GM21825 (cell line): ENCODE measurements at regions not wholly inside any gene's neighbourhood (a gene's known extent, or its start where the extent isn't known, plus 50 kb on each side); places are given as distances from the start of the nearest gene placed in this dataset.
"Not testable (repeated sequence)": the region's sequence is repeated elsewhere in the genome, so short reads cannot be mapped to it uniquely, and the experiment has no call there.

Experiments used
- ATAC-seq: cut with Tn5 transposase; IDR thresholded peaks from one replicate; pipeline ENCODE4 v1.9.1; 2021; ENCODE audit warnings: mild to moderate bottlenecking, moderate library complexity; ENCODE audit not compliant: unreplicated experiment

GRCh38 chr18:60020107-60020925 is 120.5 kb downstream of the PMAIP1 start:
- no peak for ATAC-seq

DNA sequence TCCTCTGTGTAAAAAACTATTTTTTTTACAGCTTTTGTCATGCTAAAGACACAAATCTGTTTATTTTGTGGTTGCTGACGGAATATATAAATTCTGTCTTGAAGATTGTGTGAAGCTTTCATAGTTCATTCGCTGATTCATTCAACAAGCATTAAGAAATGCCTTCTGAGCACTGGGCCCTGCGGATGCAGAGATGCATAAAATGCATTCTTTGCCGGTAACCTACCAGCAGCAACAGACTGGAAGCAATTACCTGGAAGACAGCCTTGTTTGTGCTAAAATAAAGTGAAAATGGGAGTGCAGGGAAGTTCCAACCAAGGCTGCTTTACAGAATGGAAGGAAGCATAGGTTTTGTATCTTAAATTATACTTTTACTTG is 119.7 kb downstream of the PMAIP1 start:
- no peak for ATAC-seq

DNA sequence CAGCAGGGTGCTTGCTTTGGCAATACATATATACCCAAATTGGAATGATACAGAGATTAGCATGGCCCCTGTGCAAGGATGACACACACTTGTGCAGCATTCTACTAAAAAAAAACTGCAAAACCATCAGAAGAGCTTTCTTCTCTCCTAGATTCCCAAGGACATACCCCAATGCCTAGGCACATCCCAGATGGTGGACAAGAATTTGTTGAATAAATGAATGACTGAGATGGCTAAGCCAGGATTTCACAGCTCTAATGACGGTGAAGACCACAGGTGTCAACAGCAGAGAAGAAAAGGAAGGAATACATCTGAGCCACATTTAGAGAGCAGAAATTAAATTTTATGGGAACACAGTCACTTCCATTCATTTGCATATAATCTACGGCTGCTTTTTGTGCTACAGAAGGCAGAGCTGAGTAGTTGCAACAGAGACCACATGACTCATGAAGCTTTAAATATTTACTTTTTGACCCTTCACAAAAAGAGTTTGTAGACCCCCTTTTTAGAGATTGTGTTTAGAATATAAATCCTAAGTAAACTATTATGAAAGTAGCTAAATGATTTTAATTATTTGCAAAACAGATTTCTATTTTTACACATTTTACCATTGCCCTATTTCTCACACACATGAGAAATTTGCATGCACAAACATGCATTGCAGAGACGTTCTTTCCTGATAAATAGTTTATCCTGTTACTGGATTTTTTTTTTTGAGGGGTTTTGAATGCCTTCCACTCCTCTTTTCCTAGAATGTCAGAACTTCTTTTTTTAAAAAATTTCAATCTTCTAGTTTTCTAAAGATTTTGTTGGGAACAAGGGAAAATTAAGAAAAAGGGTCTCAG is 119.0 kb downstream of the PMAIP1 start:
- no peak for ATAC-seq

DNA sequence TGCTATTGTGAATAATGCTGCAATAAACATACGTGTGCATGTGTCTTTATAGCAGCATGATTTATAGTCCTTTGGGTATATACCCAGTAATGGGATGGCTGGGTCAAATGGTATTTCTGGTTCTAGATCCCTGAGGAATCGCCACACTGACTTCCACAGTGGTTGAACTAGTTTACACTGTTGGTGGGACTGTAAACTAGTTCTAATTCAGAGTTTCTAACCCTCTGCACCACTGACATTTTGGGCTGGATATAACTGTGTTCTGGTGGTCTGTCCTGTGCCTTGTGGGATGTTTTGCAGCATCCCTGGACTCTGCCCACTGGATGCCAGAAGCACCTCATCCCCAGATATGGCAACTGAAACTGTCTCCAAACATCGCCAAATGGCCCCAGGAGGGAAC is 118.3 kb downstream of the PMAIP1 start:
- ATAC-seq = not testable (repeated sequence)

DNA sequence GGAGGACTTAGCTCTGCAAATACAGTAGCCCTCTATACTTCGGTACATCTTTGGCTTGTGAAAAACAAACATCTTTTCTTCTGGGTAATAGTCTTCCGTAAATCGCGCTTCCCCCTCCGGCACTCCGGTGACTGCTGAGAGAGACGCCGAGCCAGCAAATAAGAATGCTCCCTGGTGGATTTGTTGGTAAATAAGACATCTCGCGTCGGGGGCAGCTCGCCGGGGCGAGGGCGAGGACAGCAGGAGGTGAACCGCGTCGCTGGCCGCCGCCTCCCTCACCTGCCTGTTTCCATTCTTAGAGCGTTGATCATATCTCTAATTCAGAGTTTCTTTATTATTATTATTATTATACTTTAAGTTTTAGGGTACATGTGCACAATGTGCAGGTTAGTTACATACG is 117.6 kb downstream of the PMAIP1 start:
- no peak for ATAC-seq

GRCh38 chr18:60015826-60016225 is 116.0 kb downstream of the PMAIP1 start:
- ATAC-seq = not testable (repeated sequence)

- not testable (repeated sequence) for ATAC-seq
Measured at GRCh38 chr18:60013148-60013547, 113.4 kb downstream of the PMAIP1 start.

DNA sequence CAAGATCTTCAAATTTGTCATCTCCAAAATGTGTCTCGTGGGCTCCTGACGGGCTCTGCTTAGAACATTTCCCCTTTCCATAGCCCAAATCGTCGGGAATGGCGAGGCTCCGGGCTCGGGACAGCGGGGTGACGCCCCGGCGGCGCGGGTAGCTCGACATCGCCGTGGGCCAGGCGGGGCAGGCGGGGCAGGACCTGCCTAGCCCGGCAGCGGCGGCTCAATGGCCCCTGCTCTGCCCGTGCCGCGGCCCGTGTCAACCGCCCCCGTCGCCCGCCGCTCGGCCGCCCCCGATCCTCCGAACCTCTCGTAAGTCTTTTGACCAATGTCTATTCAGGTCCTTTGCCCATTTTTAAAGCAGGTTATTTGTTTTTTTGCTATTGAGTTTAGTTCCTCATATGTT is 111.2 kb downstream of the PMAIP1 start:
- no peak for ATAC-seq

- ATAC-seq = no peak
Measured at GRCh38 chr18:60010513-60010912, 110.7 kb downstream of the PMAIP1 start.

GRCh38 chr18:60007661-60008060 is 107.9 kb downstream of the PMAIP1 start:
- ATAC-seq = no peak

DNA sequence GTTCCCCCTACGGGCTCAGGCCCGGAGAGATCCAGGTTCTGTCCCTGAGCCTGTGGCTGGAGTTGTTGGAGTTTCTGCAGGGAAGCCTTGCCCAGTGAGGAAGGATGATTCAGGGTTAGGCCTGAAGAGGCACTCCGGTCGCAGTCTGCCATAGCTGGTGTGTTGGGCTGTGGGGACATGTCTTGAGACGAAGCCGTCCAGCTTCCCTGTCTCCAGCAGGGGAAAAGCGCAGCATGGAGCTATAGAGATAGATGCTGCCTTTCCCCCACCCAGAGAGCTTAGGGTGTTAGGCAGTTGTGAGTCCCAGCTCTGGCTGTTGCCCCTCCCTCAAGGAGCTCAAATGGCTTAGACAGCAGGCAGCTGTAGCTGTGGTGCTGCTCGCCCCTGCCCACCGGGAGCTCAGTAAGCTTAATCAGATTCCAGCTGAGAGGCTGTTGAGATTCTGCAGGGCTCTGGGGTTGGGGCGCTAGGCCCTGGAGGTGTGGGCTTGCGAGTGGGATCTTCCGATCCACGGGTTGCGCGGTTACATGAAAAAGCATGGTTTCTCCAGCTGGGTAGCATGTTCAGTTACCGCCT is 103.9 kb downstream of the PMAIP1 start:
- no peak for ATAC-seq

- no peak for ATAC-seq
Measured at GRCh38 chr18:59996370-59996966, 96.7 kb downstream of the PMAIP1 start.

- no peak for ATAC-seq
Measured at GRCh38 chr18:59994357-59994756, 94.6 kb downstream of the PMAIP1 start.

DNA sequence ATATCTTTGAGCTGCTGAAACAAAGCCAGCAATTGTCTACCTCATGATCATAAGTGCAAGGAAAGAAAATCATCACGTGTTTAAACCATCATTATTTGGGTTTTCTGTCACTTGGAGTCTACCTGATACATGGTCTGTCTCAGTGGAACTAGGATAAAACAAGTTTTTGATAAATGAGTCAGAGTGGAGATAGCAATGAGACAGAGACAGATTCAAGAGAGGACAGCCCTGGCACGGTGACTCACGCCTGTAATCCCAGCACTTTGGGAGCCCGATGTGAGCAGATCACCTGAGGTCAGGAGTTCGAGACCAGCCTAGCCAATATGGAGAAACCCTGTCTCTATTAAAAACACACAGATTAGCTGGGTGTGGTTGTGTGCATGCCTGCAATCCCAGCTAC is 93.8 kb downstream of the PMAIP1 start:
- ATAC-seq = no peak

- no peak for ATAC-seq
Measured at GRCh38 chr18:59990121-59990823, 90.5 kb downstream of the PMAIP1 start.

GRCh38 chr18:59988098-59988706 is 88.4 kb downstream of the PMAIP1 start:
- ATAC-seq = no peak

DNA sequence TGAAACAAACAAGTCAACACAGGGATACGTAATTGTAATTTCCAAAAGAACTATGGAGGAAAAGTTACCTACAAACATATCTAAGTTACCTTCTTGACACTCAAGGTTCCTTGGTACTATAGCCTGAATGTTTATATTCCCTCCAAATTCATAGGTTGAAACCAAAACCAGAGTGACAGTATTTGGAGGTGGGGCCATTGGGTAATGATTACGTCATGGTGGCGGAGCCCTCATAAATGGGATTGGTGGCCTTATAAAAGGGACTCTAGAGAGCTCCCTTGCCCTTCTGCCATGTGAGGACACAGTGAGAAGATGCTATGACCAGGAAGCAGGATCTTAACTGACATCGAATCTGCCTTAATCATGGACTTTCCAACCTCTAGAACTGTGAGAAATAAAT is 87.3 kb downstream of the PMAIP1 start:
- no peak for ATAC-seq

DNA sequence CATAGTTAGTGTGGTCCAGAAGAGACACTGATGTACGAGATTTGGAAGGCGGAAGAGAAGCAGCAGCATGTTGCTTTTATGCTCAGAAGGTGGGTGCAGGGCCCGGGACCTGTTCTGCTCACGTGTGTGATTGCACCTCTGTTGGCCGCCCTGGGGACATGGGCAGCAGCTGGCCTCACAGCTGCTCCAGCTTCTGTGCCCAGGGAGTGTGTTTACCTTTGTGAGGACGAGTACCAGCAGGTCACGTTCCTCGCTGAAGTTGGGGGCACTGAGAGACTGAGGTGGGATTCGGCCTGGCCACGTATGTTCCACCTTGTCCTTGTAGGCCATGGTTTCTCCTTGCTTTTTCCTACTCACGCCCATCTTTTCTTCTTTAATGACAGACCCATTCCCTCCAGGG is 86.3 kb downstream of the PMAIP1 start:
- no peak for ATAC-seq

DNA sequence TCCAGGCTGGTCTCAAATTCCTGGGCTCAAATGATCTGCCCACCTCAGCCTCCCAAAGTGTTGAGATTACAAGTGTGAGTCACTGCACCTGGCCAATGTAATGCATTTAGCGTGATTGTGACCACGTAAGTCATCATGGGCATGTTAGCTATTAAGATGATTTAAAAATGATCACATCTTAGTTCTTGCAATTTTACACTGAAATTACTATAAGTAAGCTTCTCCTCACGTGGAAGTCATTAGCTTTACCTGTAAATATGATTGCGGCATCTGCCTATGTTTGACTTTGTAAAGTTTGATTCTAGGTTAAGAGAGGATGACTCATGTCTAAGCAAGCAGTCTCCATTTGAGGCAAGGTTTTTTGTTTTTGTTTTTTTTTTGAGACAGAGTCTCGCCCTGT is 85.5 kb downstream of the PMAIP1 start:
- ATAC-seq = no peak

DNA sequence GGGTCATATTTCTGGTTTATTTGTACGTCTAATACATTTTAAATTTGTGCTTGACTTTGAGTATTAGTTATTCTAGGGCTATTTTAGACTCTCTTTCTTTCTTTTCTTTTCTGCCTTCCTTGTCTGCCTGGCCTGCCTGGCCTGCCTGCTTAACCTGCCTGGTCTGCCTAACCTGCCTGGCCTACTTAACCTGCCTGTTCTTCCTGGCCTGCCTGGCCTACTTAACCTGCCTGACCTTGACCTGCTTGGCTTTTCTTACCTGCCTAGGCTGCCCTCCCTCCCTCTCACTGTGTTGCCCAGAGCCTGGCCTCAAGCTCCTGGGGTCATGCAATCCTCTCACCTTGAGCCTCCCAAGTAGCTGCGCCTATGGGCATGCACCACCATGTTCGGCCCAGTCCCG is 83.7 kb downstream of the PMAIP1 start:
- no peak for ATAC-seq
